ENCODE measurements at regions not wholly inside any gene's neighbourhood (a gene's known extent, or its start where the extent isn't known, plus 50 kb on each side); places are given as distances from the start of the nearest gene placed in this dataset.
"Not testable (repeated sequence)": the region's sequence is repeated elsewhere in the genome, so short reads cannot be mapped to it uniquely, and the experiment has no call there.

- H2AFZ ChIP-seq (ENCODE audit: low read length); H3K27me3 ChIP-seq (replicated peaks in 1 of 4; ENCODE audit: control insufficient read depth in 3 of 4, extremely low read depth in 1 of 4, insufficient read depth in 3 of 4, low read length in 3 of 4); H3K56ac ChIP-seq (replicated peaks; ENCODE audit: insufficient read length, low read depth, low read length); H3K27ac ChIP-seq (ENCODE audit: low read depth, low read length); H3K4ac ChIP-seq (replicated peaks; ENCODE audit: insufficient read length, low read depth, low read length); H3K23ac ChIP-seq (ENCODE audit: insufficient read length); H4K91ac ChIP-seq (replicated peaks; ENCODE audit: insufficient read length, low read length); H3K14ac ChIP-seq (ENCODE audit: insufficient read length); H3K23me2 ChIP-seq (ENCODE audit: low read depth, low read length); H3K4me3 ChIP-seq (ENCODE audit: extremely low read depth in 1 of 4, insufficient read depth in 2 of 4, low read depth in 3 of 4, low read length in 4 of 4); H3K9me3 ChIP-seq (ENCODE audit: insufficient read depth in 2 of 2, low read depth in 1 of 2, low read length in 1 of 2); FAIRE-seq; H3K4me2 ChIP-seq (ENCODE audit: insufficient read depth in 1 of 2, low read depth in 2 of 2, low read length in 2 of 2); H2BK15ac ChIP-seq (ENCODE audit: low read length); DNase-seq (ENCODE audit: low read depth in 1 of 2, low spot score in 2 of 2); POLR2A ChIA-PET (ENCODE audit: partially characterized antibody); H3K79me1 ChIP-seq (ENCODE audit: low read depth, low read length); H2BK20ac ChIP-seq (ENCODE audit: low read length); H3K18ac ChIP-seq (ENCODE audit: extremely low read depth, low read length); H3K9ac ChIP-seq (replicated peaks in 1 of 4; ENCODE audit: extremely low read depth in 1 of 4, low read depth in 3 of 4, low read length in 3 of 4); H3K79me2 ChIP-seq (ENCODE audit: control insufficient read depth in 1 of 2, insufficient read depth in 2 of 2, low read length in 2 of 2); H4K5ac ChIP-seq (ENCODE audit: insufficient read length, low read depth, low read length); H4K20me1 ChIP-seq (replicated peaks in 1 of 2; ENCODE audit: control insufficient read depth in 1 of 2, insufficient read depth in 2 of 2, low read length in 2 of 2); H3K36me3 ChIP-seq (ENCODE audit: control insufficient read depth in 2 of 4, insufficient read depth in 4 of 4, low read length in 3 of 4); H4K8ac ChIP-seq (ENCODE audit: extremely low read depth, insufficient read depth, low read length); H2BK12ac ChIP-seq (ENCODE audit: low read depth, low read length); CTCF ChIA-PET (ENCODE audit: partially characterized antibody); H2BK5ac ChIP-seq (ENCODE audit: low read depth, low read length); H2AK5ac ChIP-seq (ENCODE audit: low read depth, low read length); H3K4me1 ChIP-seq (replicated peaks in 1 of 4; ENCODE audit: control insufficient read depth in 3 of 4, insufficient read depth in 4 of 4, low read length in 3 of 4); H2BK120ac ChIP-seq (replicated peaks; ENCODE audit: low read depth, low read length): not testable (repeated sequence)
- WGBS, 2 experiments (ENCODE audit: extremely low coverage in 1 of 2, insufficient coverage in 1 of 2, insufficient read length in 1 of 2, insufficient replicate concordance in 2 of 2, low coverage in 1 of 2, low lambda C conversion rate in 2 of 2, missing lambda C conversion rate in 1 of 2) = 100% methylated on average over 3 of the region's 6 CpGs; no CpG with 5 or more reads in 1 of the 2 experiments
Observed at GRCh38 chr2:111280709-111281286, 160.1 kb downstream of the BCL2L11 start.

- H3K79me2 ChIP-seq (ENCODE audit: control insufficient read depth in 1 of 2, insufficient read depth in 2 of 2, low read length in 2 of 2); H3K9me3 ChIP-seq (ENCODE audit: insufficient read depth in 2 of 2, low read depth in 1 of 2, low read length in 1 of 2); H2BK15ac ChIP-seq (ENCODE audit: low read length); CTCF ChIA-PET (ENCODE audit: partially characterized antibody); H2BK20ac ChIP-seq (ENCODE audit: low read length); H3K14ac ChIP-seq (ENCODE audit: insufficient read length); H3K27ac ChIP-seq (ENCODE audit: low read depth, low read length); H3K4me2 ChIP-seq (ENCODE audit: insufficient read depth in 1 of 2, low read depth in 2 of 2, low read length in 2 of 2); H2AFZ ChIP-seq (ENCODE audit: low read length); H3K18ac ChIP-seq (ENCODE audit: extremely low read depth, low read length); H4K91ac ChIP-seq (replicated peaks; ENCODE audit: insufficient read length, low read length); H3K23ac ChIP-seq (ENCODE audit: insufficient read length); H3K9ac ChIP-seq (replicated peaks in 1 of 4; ENCODE audit: extremely low read depth in 1 of 4, low read depth in 3 of 4, low read length in 3 of 4); H2BK12ac ChIP-seq (ENCODE audit: low read depth, low read length); H3K4ac ChIP-seq (replicated peaks; ENCODE audit: insufficient read length, low read depth, low read length); H3K79me1 ChIP-seq (ENCODE audit: low read depth, low read length); H2BK120ac ChIP-seq (replicated peaks; ENCODE audit: low read depth, low read length); H2BK5ac ChIP-seq (ENCODE audit: low read depth, low read length); H3K36me3 ChIP-seq (ENCODE audit: control insufficient read depth in 2 of 4, insufficient read depth in 4 of 4, low read length in 3 of 4); H3K4me3 ChIP-seq (ENCODE audit: extremely low read depth in 1 of 4, insufficient read depth in 2 of 4, low read depth in 3 of 4, low read length in 4 of 4); H3K4me1 ChIP-seq (replicated peaks in 1 of 4; ENCODE audit: control insufficient read depth in 3 of 4, insufficient read depth in 4 of 4, low read length in 3 of 4); H3K56ac ChIP-seq (replicated peaks; ENCODE audit: insufficient read length, low read depth, low read length); FAIRE-seq; H3K27me3 ChIP-seq (replicated peaks in 1 of 4; ENCODE audit: control insufficient read depth in 3 of 4, extremely low read depth in 1 of 4, insufficient read depth in 3 of 4, low read length in 3 of 4); H4K20me1 ChIP-seq (replicated peaks in 1 of 2; ENCODE audit: control insufficient read depth in 1 of 2, insufficient read depth in 2 of 2, low read length in 2 of 2); H4K8ac ChIP-seq (ENCODE audit: extremely low read depth, insufficient read depth, low read length); POLR2A ChIA-PET (ENCODE audit: partially characterized antibody); DNase-seq (ENCODE audit: low read depth in 1 of 2, low spot score in 2 of 2); H4K5ac ChIP-seq (ENCODE audit: insufficient read length, low read depth, low read length); H2AK5ac ChIP-seq (ENCODE audit: low read depth, low read length); H3K23me2 ChIP-seq (ENCODE audit: low read depth, low read length): not testable (repeated sequence)
- WGBS, 2 experiments (ENCODE audit: extremely low coverage in 1 of 2, insufficient coverage in 1 of 2, insufficient read length in 1 of 2, insufficient replicate concordance in 2 of 2, low coverage in 1 of 2, low lambda C conversion rate in 2 of 2, missing lambda C conversion rate in 1 of 2) = no CpG with 5 or more reads among the region's 5 CpGs
Observed at GRCh38 chr2:111282162-111282561, 161.4 kb downstream of the BCL2L11 start.

All from H1 (cell line).